ENCODE measurements at regions not wholly inside any gene's neighbourhood (a gene's known extent, or its start where the extent isn't known, plus 50 kb on each side); places are given as distances from the start of the nearest gene placed in this dataset.

DNA sequence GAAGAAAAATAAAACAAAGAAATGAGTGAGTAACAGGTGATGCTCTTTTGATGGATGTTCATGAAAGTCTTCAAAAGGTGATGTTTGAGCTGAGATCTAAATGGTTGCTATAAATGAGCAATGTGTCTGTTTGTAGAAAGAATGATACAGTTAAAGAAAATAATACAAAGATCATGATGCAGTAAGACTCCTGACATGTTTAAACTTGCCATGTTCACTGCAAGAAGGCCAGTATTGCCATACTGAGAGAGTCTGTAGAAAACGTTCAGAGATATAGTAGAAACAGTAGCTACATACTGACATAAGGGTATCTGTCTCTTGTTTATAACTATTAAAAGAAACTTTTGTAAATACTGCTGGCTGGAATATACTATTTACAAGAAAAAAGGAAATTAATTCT is 1609.2 kb upstream of the ACO1 start:
- no peaks in the 10 kb centered on the region for H3K36me3 ChIP-seq (ENCODE audit: control insufficient read depth in 1 of 2, insufficient read depth in 2 of 2, low read length in 2 of 2)
- ATAC-seq (no peak), DNase-seq (ENCODE audit: low read depth, low spot score) (no peak)
- H3K27me3 ChIP-seq (ENCODE audit: insufficient read depth, low read length): no peaks in the 10 kb centered on the region
- no peak for TF ChIP-seq CBX3 (IDR thresholded peaks at IDR 0.05; ENCODE audit: low read depth)
- no peak for TF ChIP-seq JUND (IDR thresholded peaks at IDR 0.05)
- TF ChIP-seq EGR1 (IDR thresholded peaks at IDR 0.05; ENCODE audit: low read depth): no peak
- TF ChIP-seq, protein P1, sequence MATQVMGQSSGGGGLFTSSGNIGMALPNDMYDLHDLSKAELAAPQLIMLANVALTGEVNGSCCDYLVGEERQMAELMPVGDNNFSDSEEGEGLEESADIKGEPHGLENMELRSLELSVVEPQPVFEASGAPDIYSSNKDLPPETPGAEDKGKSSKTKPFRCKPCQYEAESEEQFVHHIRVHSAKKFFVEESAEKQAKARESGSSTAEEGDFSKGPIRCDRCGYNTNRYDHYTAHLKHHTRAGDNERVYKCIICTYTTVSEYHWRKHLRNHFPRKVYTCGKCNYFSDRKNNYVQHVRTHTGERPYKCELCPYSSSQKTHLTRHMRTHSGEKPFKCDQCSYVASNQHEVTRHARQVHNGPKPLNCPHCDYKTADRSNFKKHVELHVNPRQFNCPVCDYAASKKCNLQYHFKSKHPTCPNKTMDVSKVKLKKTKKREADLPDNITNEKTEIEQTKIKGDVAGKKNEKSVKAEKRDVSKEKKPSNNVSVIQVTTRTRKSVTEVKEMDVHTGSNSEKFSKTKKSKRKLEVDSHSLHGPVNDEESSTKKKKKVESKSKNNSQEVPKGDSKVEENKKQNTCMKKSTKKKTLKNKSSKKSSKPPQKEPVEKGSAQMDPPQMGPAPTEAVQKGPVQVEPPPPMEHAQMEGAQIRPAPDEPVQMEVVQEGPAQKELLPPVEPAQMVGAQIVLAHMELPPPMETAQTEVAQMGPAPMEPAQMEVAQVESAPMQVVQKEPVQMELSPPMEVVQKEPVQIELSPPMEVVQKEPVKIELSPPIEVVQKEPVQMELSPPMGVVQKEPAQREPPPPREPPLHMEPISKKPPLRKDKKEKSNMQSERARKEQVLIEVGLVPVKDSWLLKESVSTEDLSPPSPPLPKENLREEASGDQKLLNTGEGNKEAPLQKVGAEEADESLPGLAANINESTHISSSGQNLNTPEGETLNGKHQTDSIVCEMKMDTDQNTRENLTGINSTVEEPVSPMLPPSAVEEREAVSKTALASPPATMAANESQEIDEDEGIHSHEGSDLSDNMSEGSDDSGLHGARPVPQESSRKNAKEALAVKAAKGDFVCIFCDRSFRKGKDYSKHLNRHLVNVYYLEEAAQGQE (IDR thresholded peaks at IDR 0.05; ENCODE audit: low read depth): no peak
- no peak for TF ChIP-seq SRF (IDR thresholded peaks at IDR 0.05; ENCODE audit: low read depth)
- no peak for TF ChIP-seq CEBPB (IDR thresholded peaks at IDR 0.05; ENCODE audit: low read depth)
- TF ChIP-seq TCF7L2 (IDR thresholded peaks at IDR 0.05; ENCODE audit: borderline replicate concordance, extremely low read depth, insufficient read depth, insufficient read length): no peak
- TF ChIP-seq ZNF274 (IDR thresholded peaks at IDR 0.05; ENCODE audit: low read depth, low read length): no peak
- no peak for TF ChIP-seq SIN3A (IDR thresholded peaks at IDR 0.05; ENCODE audit: low read depth)
- no peak for TF ChIP-seq YY1 (IDR thresholded peaks at IDR 0.05; ENCODE audit: extremely low read depth, insufficient replicate concordance, low read depth, low read length)
- no peak for TF ChIP-seq POLR2AphosphoS5 (IDR thresholded peaks at IDR 0.05; ENCODE audit: low read depth, low read length)
- TF ChIP-seq EZH2 (IDR thresholded peaks at IDR 0.05): no peak
- TF ChIP-seq POLR2A (IDR thresholded peaks at IDR 0.05; ENCODE audit: borderline replicate concordance, extremely low read depth, insufficient read depth, insufficient read length): no peak
- TF ChIP-seq, protein P2, sequence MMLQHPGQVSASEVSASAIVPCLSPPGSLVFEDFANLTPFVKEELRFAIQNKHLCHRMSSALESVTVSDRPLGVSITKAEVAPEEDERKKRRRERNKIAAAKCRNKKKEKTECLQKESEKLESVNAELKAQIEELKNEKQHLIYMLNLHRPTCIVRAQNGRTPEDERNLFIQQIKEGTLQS (IDR thresholded peaks at IDR 0.05): no peak
- H2AFZ ChIP-seq (ENCODE audit: low read depth, low read length, poor library complexity, severe bottlenecking): no peak overlapping the region
- RAD21 ChIA-PET (ENCODE audit: low non-redundant PET in 1 of 2, low total read pairs in 2 of 2, uncharacterized antibody in 2 of 2, unreplicated experiment in 2 of 2): no interaction called here
- H3K79me2 ChIP-seq (ENCODE audit: insufficient read depth, low read length): no peaks in the 10 kb centered on the region
- no peaks in the 10 kb centered on the region for H3K9me3 ChIP-seq (ENCODE audit: control insufficient read depth in 1 of 2, insufficient read depth in 1 of 2, low read depth in 1 of 2, low read length in 2 of 2)
- no TSS peak for BruUV-seq (replicated peaks)
- CTCF ChIA-PET: no interaction called here
- no peak overlapping the region for H3K4me2 ChIP-seq (ENCODE audit: low read length)
- no peak overlapping the region for H3K9ac ChIP-seq (ENCODE audit: low read length)
- no peaks in the 10 kb centered on the region; the same call in 1 of the 2 replicates for H4K20me1 ChIP-seq (ENCODE audit: insufficient read depth)
- intact Hi-C loops (cut with micrococcal nuclease): no loop called here
- POLR2A ChIA-PET: no interaction called here
- H3K9me2 ChIP-seq (ENCODE audit: insufficient read depth): no peaks in the 10 kb centered on the region
- no peaks in the 10 kb centered on the region for H3K4me1 ChIP-seq (ENCODE audit: control insufficient read depth in 1 of 2, insufficient read depth in 2 of 2, low read length in 2 of 2)
- H3K4me3 ChIP-seq (replicated peaks in 1 of 2; ENCODE audit: low read depth in 1 of 2, low read length in 2 of 2): no peak overlapping the region
- no peak overlapping the region for H3K27ac ChIP-seq (ENCODE audit: low read depth, low read length)
